ENCODE measurements at regions not wholly inside any gene's neighbourhood (a gene's known extent, or its start where the extent isn't known, plus 50 kb on each side); places are given as distances from the start of the nearest gene placed in this dataset.

GRCh38 chr3:63076357-63076756 is 201.1 kb upstream of the CADPS start:
- no peak for DNase-seq (ENCODE audit: low read depth, low spot score)
- POLR2A ChIA-PET, result no interaction called here

More at GRCh38 chr3:63076357-63076756, 201.1 kb upstream of the CADPS start:
- no peak for ATAC-seq
- no peak overlapping the region for H2AFZ ChIP-seq (ENCODE audit: low read depth, low read length, poor library complexity, severe bottlenecking)
- H3K9me2 ChIP-seq (ENCODE audit: insufficient read depth), result no peaks in the 10 kb centered on the region
- no peaks in the 10 kb centered on the region for H3K79me2 ChIP-seq (ENCODE audit: insufficient read depth, low read length)
- ChIA-PET RAD21 (ENCODE audit: low non-redundant PET in 1 of 2, low total read pairs in 2 of 2, uncharacterized antibody in 2 of 2, unreplicated experiment in 2 of 2) (no interaction called here), CTCF (no interaction called here)
- no peaks in the 10 kb centered on the region for H3K9me3 ChIP-seq (ENCODE audit: control insufficient read depth in 1 of 2, insufficient read depth in 1 of 2, low read depth in 1 of 2, low read length in 2 of 2)
- H3K4me3 ChIP-seq (replicated peaks in 1 of 2; ENCODE audit: low read depth in 1 of 2, low read length in 2 of 2), result no peak overlapping the region
- H3K4me1 ChIP-seq (ENCODE audit: control insufficient read depth in 1 of 2, insufficient read depth in 2 of 2, low read length in 2 of 2), result no peaks in the 10 kb centered on the region
- no peak overlapping the region for H3K27ac ChIP-seq (ENCODE audit: low read depth, low read length)
- H3K4me2 ChIP-seq (ENCODE audit: low read length), result no peak overlapping the region
- no peaks in the 10 kb centered on the region for H4K20me1 ChIP-seq (ENCODE audit: insufficient read depth)
- no peak overlapping the region for H3K9ac ChIP-seq (ENCODE audit: low read length)
- no peaks in the 10 kb centered on the region for H3K36me3 ChIP-seq (ENCODE audit: control insufficient read depth in 1 of 2, insufficient read depth in 2 of 2, low read length in 2 of 2)
- no peaks in the 10 kb centered on the region for H3K27me3 ChIP-seq (ENCODE audit: insufficient read depth, low read length)
- TF ChIP-seq POLR2A (IDR thresholded peaks at IDR 0.05; ENCODE audit: borderline replicate concordance, extremely low read depth, insufficient read depth, insufficient read length) (no peak), YY1 (IDR thresholded peaks at IDR 0.05; ENCODE audit: extremely low read depth, insufficient replicate concordance, low read depth, low read length) (no peak), ELF1 (IDR thresholded peaks at IDR 0.05; ENCODE audit: borderline replicate concordance, low read depth) (no peak), SP1 (IDR thresholded peaks at IDR 0.05; ENCODE audit: low read depth) (no peak), SIN3A (IDR thresholded peaks at IDR 0.05; ENCODE audit: low read depth) (no peak), CEBPB (IDR thresholded peaks at IDR 0.05; ENCODE audit: low read depth) (no peak), ZBTB33 (IDR thresholded peaks at IDR 0.05; ENCODE audit: extremely low read depth, insufficient replicate concordance, low read length) (no peak), RAD21 (IDR thresholded peaks at IDR 0.05; ENCODE audit: low read depth) (no peak), MAX (IDR thresholded peaks at IDR 0.05) (no peak), ATF3 (IDR thresholded peaks at IDR 0.05) (no peak), EGR1 (IDR thresholded peaks at IDR 0.05; ENCODE audit: low read depth) (no peak), REST (IDR thresholded peaks at IDR 0.05; ENCODE audit: low read depth) (no peak), ZFX (IDR thresholded peaks at IDR 0.05) (no peak), SRF (IDR thresholded peaks at IDR 0.05; ENCODE audit: low read depth) (no peak), EZH2phosphoT487 (IDR thresholded peaks at IDR 0.05; ENCODE audit: borderline replicate concordance) (no peak), POLR2AphosphoS5 (IDR thresholded peaks at IDR 0.05; ENCODE audit: low read depth, low read length) (no peak), FOSL1 (IDR thresholded peaks at IDR 0.05; ENCODE audit: low read depth) (no peak), EZH2 (IDR thresholded peaks at IDR 0.05) (no peak)
- no TSS peak for BruUV-seq (replicated peaks)
- intact Hi-C loops (cut with micrococcal nuclease), result no loop called here
